PC-3 (cell line): ENCODE measurements at regions not wholly inside any gene's neighbourhood (a gene's known extent, or its start where the extent isn't known, plus 50 kb on each side); places are given as distances from the start of the nearest gene placed in this dataset.

Source experiments
- ATAC-seq: fragments of 200-7000 bp; cut with Tn5 transposase; 2 replicates; pipeline ENCODE4 v1.9.1; 2020; ENCODE audit warnings: mild to moderate bottlenecking, moderate library complexity
- BruUV-seq: library from RNA; stranded (reverse); fragments of 400-500 nt; replicated peaks from 2 replicates; lab custom pipeline; 2021; lab: Mats Ljungman, UMichigan
- CTCF ChIA-PET: fragments of 300-600 bp; sonication (Branson Sonifier 250); formaldehyde crosslinking; loops from one replicate; lab custom pipeline; 2022; ENCODE audit warnings: antibody characterized with exemption; lab: Charles Lee
- POLR2A ChIA-PET: fragments of 300-600 bp; sonication (Branson Sonifier 250); formaldehyde crosslinking; loops from one replicate; lab custom pipeline; 2022; ENCODE audit warnings: antibody characterized with exemption; ENCODE audit not compliant: unreplicated experiment; lab: Charles Lee
- DNase-seq: peaks from one replicate; pipeline ENCODE4 v3.0.0-alpha.2; 2015
- H2AFZ ChIP-seq: fragments of 300-600 bp; sonication (generic); 2 replicates; pipeline ENCODE4 v1.6.0; 2016; ENCODE audit warnings: antibody characterized with exemption, low read length
- H3F3A ChIP-seq: fragments of 300-600 bp; sonication (generic); one replicate; pipeline ENCODE4 v1.6.0; 2017; ENCODE audit warnings: antibody characterized with exemption, low read length, control low read depth, mild to moderate bottlenecking; ENCODE audit not compliant: unreplicated experiment
- H3K27ac ChIP-seq: fragments of 300-600 bp; sonication (generic); 2 replicates; pipeline ENCODE4 v1.5.1; 2016; ENCODE audit warnings: mild to moderate bottlenecking, low read length
- H3K27me3 ChIP-seq: fragments of 300-600 bp; sonication (generic); 2 replicates; pipeline ENCODE4 v1.6.1; 2016; ENCODE audit warnings: low read length, mixed read lengths
- H3K36me3 ChIP-seq: fragments of 300-600 bp; sonication (generic); 2 replicates; pipeline ENCODE4 v1.6.1; 2016; ENCODE audit warnings: low read depth, mixed run types, low read length, mixed read lengths
- H3K4me1 ChIP-seq: fragments of 300-600 bp; sonication (generic); 2 replicates; pipeline ENCODE4 v1.5.1; 2016; ENCODE audit warnings: low read length; ENCODE audit not compliant: insufficient read depth
- H3K4me2 ChIP-seq: fragments of 300-600 bp; sonication (generic); 2 replicates; pipeline ENCODE4 v1.6.0; 2016; ENCODE audit warnings: low read length
- H3K4me3 ChIP-seq: fragments of 300-600 bp; sonication (generic); 2 replicates; pipeline ENCODE4 v1.5.1; 2016; ENCODE audit warnings: mild to moderate bottlenecking, low read length, mixed read lengths
- H3K79me2 ChIP-seq: fragments of 300-600 bp; sonication (generic); 2 replicates; pipeline ENCODE4 v1.6.1; 2017; ENCODE audit warnings: low read length, mixed read lengths
- H3K9ac ChIP-seq: fragments of 300-600 bp; sonication (generic); 2 replicates; pipeline ENCODE4 v1.6.0; 2016; ENCODE audit warnings: mild to moderate bottlenecking, low read length
- H3K9me2 ChIP-seq: fragments of 300-600 bp; sonication (generic); replicated peaks from 2 replicates; pipeline ENCODE4 v1.6.1; 2016; ENCODE audit warnings: mixed run types, low read length, mixed read lengths
- H3K9me3 ChIP-seq: fragments of 300-600 bp; sonication (generic); 2 replicates; pipeline ENCODE4 v1.6.1; 2016; ENCODE audit warnings: low read length, mixed read lengths
- H4K20me1 ChIP-seq: fragments of 300-600 bp; sonication (generic); 2 replicates; pipeline ENCODE4 v1.6.1; 2016; ENCODE audit warnings: low read length, mixed read lengths
- EZH2 ChIP-seq: fragments of 300-600 bp; sonication (generic); IDR thresholded peaks from one replicate; pipeline ENCODE4 v1.6.1; 2017; ENCODE audit warnings: antibody characterized with exemption, mild to moderate bottlenecking, low read length; ENCODE audit not compliant: unreplicated experiment
- EZH2phosphoT487 ChIP-seq: fragments of 300-600 bp; sonication (generic); IDR thresholded peaks from 2 replicates; pipeline ENCODE4 v1.6.1; 2018; ENCODE audit warnings: mild to moderate bottlenecking, antibody characterized with exemption, low read length, borderline replicate concordance
- intact Hi-C: fragments of 100-400 bp; cut with micrococcal nuclease; formaldehyde crosslinking; loops from 2 replicates; pipeline ENCODE4 v1.9.0; 2023
- TF ChIP-seq, protein P1 (sequence below): fragments of 300-600 bp; sonication (generic); conservative IDR thresholded peaks from 2 replicates; pipeline ENCODE4 v1.5.1; 2017; ENCODE audit warnings: antibody characterized with exemption, low read depth, mild to moderate bottlenecking, low read length

DNA sequence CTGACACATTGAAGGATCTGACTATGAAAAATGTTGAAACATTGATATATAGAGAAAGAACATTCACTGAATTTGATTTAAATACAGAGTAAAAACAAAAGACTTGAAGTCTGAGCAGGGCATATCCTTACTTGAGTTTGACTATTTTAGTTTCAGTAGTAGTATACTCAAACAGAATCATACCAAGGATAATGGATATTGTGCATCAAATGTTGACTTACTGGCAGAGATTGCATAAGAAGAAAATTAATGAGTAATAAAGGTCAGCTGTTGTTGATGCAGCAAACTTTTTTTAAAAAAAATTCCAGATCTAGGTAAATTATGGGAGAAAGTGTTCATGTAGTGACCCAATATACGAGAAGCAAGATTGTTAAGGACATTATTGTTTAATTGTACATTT lies 94.5 kb upstream of the APOOL start:
- H3K4me3 ChIP-seq = no peak overlapping the region
- ChIA-PET CTCF (no interaction called here), POLR2A (no interaction called here)
- H3K36me3 ChIP-seq = no peaks in the 10 kb centered on the region
- DNase-seq (no peak), ATAC-seq (no peak)
- no peaks in the 10 kb centered on the region for H3K79me2 ChIP-seq
- no peaks in the 10 kb centered on the region for H3K27me3 ChIP-seq
- H4K20me1 ChIP-seq = no peaks in the 10 kb centered on the region
- H3K9me3 ChIP-seq = no peaks in the 10 kb centered on the region
- no TSS peak for BruUV-seq
- TF ChIP-seq, protein P1, sequence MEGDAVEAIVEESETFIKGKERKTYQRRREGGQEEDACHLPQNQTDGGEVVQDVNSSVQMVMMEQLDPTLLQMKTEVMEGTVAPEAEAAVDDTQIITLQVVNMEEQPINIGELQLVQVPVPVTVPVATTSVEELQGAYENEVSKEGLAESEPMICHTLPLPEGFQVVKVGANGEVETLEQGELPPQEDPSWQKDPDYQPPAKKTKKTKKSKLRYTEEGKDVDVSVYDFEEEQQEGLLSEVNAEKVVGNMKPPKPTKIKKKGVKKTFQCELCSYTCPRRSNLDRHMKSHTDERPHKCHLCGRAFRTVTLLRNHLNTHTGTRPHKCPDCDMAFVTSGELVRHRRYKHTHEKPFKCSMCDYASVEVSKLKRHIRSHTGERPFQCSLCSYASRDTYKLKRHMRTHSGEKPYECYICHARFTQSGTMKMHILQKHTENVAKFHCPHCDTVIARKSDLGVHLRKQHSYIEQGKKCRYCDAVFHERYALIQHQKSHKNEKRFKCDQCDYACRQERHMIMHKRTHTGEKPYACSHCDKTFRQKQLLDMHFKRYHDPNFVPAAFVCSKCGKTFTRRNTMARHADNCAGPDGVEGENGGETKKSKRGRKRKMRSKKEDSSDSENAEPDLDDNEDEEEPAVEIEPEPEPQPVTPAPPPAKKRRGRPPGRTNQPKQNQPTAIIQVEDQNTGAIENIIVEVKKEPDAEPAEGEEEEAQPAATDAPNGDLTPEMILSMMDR = no peak
- TF ChIP-seq EZH2phosphoT487 (no peak), EZH2 (no peak)
- H3K4me2 ChIP-seq = no peak overlapping the region
- H3K4me1 ChIP-seq = 0 out of 2 replicates have a peak, but pooled peaks cover 4% of the 10 kb centered on the region
- H3F3A ChIP-seq = no peaks in the 10 kb centered on the region
- no peaks in the 10 kb centered on the region for H3K9me2 ChIP-seq
- H3K27ac ChIP-seq = no peak overlapping the region
- intact Hi-C loops = loop anchor here (5.0 kb wide), 1 partner anchor 572 kb away; no protein-coding TSS in a partner anchor
- no peak overlapping the region for H2AFZ ChIP-seq
- no peak overlapping the region for H3K9ac ChIP-seq

DNA sequence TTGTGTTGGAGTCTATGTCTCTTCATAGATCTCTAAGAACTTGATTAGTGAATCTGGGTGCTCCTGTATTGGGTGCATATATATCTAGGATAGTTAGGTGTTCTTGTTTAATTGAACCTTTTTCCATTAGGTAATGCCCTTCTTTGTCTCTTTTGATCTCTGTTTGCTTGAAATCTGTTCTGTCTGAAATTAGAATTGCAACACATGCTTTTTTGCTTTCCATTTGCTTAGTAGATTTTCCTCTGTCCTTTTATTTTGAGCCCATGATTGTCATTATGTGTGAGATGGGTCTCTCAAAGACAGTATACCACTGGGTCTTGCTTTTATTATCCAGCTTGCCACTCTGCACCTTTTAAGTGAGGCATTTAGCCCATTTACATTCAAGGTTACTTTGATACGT lies 79.1 kb upstream of the APOOL start:
- ChIA-PET CTCF (no interaction called here), POLR2A (no interaction called here)
- no peaks in the 10 kb centered on the region for H3K9me2 ChIP-seq
- BruUV-seq = no TSS peak
- DNase-seq = no peak
- TF ChIP-seq EZH2phosphoT487 (no peak), EZH2 (no peak)
- TF ChIP-seq, protein P1 = no peak
- H4K20me1 ChIP-seq = no peaks in the 10 kb centered on the region
- H3K79me2 ChIP-seq = no peaks in the 10 kb centered on the region
- no peaks in the 10 kb centered on the region for H3K4me1 ChIP-seq
- H3F3A ChIP-seq = no peaks in the 10 kb centered on the region
- no peak overlapping the region for H3K9ac ChIP-seq
- no peak overlapping the region for H3K27ac ChIP-seq
- no peaks in the 10 kb centered on the region for H3K36me3 ChIP-seq
- no peaks in the 10 kb centered on the region for H3K27me3 ChIP-seq
- no peak overlapping the region for H2AFZ ChIP-seq
- no peaks in the 10 kb centered on the region for H3K9me3 ChIP-seq
- no peak for ATAC-seq
- intact Hi-C loops = no loop called here
- no peak overlapping the region for H3K4me3 ChIP-seq
- no peak overlapping the region for H3K4me2 ChIP-seq

DNA sequence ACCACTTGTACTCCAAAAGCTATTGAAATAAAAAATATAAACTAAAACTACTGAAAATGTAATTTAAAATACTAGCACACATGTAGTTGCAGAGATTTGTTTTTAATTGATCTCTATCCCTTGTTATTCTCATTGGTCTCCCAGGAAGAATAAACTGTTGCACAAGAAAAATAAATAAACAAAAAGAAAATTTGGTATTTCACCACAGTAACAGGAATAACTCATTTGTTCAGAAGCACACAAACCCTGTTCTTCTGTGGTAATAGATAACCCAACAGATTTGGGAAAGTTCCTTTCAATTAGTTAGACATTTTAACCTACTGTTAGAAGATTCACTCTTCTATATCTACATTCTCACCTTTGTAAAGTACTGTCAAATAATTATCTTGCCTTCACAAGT lies 70.9 kb upstream of the APOOL start:
- no peak overlapping the region for H2AFZ ChIP-seq
- DNase-seq = no peak
- no peaks in the 10 kb centered on the region for H3K27me3 ChIP-seq
- H3K9ac ChIP-seq = no peak overlapping the region
- H3K79me2 ChIP-seq = no peaks in the 10 kb centered on the region
- H3K4me1 ChIP-seq = no peaks in the 10 kb centered on the region
- ChIA-PET CTCF (no interaction called here), POLR2A (no interaction called here)
- no peaks in the 10 kb centered on the region for H3K9me3 ChIP-seq
- H3K9me2 ChIP-seq = no peaks in the 10 kb centered on the region
- no peak overlapping the region for H3K4me2 ChIP-seq
- H3K27ac ChIP-seq = no peak overlapping the region
- TF ChIP-seq, protein P1 = no peak
- TF ChIP-seq EZH2phosphoT487 (no peak), EZH2 (no peak)
- H3K4me3 ChIP-seq = no peak overlapping the region
- no peaks in the 10 kb centered on the region for H3K36me3 ChIP-seq
- BruUV-seq = no TSS peak
- no peak for ATAC-seq
- intact Hi-C loops = no loop called here
- H3F3A ChIP-seq = no peaks in the 10 kb centered on the region
- no peaks in the 10 kb centered on the region for H4K20me1 ChIP-seq
